CD4-positive, alpha-beta T cell treated with Interleukin-12 subunit alpha and Interleukin-12 subunit beta, for 1 hour (primary cell): ENCODE measurements at regions not wholly inside any gene's neighbourhood (a gene's known extent, or its start where the extent isn't known, plus 50 kb on each side); places are given as distances from the start of the nearest gene placed in this dataset.
A peak's percentile ranks its signal among the peaks of the same experiment; 100 is the strongest.
"Not testable (repeated sequence)": the region's sequence is repeated elsewhere in the genome, so short reads cannot be mapped to it uniquely, and the experiment has no call there.

Experiments
- DNase-seq: peaks from one replicate; pipeline ENCODE4 v3.0.0-alpha.2; 2020

DNA sequence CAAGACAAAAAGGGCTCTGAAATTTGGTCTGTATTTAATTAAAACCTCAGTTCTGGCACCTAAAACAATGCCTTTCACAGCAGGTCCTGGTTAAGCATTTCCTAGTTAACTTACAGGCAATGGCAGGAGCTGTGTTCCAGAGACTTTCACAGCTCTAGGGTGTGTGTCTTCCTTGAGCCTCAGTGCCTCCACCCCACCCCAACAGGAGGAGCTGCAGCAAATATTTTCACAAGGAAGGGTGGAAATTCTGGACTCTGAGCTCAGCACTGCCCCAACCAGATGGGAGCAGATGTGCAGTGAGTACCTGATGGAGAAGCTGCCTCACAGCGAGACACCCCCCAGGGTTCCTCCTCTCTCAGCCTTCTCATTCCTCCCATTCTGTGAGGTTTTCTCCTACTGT lies 106.3 kb upstream of the SPATA12 start:
- DNase-seq, result no peak

DNA sequence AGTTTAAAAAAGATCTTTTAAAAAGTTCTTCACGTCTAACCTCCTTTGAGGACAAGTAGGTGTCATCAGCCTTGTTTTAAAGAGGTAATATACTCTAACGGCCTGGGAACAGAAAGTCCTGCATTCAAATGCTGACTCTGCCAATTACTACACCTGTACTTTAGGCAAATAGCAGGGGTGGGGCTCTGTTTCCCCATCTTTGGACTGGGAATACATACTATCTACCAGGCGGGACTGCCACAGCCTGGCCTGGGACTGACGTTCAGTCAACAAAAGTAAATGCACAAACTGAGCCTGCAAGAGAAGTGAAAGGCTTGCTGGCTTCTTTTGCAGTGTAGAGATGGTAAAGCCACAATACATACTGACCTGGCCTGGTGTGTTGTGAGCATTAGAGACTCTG lies 107.6 kb upstream of the SPATA12 start:
- no peak for DNase-seq

DNA sequence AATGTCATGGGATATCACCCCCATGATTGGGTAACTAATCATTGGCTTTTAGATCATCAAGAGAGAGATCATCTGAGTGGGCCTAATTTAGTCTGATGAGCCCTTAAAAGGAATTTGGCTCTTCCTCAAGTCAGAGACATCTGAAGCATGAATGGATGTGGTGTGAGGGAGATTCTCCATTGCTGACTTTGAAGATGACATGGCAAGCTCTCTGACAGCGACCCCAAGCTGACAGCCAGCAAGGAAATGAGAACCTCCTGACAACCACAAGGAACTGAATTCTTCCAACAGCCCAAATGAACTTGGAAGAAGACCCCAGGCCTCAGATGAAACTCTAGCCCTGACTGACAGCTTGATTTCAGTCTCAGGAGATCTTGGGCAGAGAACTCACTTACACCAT lies 108.4 kb upstream of the SPATA12 start:
- DNase-seq, result no peak

DNA sequence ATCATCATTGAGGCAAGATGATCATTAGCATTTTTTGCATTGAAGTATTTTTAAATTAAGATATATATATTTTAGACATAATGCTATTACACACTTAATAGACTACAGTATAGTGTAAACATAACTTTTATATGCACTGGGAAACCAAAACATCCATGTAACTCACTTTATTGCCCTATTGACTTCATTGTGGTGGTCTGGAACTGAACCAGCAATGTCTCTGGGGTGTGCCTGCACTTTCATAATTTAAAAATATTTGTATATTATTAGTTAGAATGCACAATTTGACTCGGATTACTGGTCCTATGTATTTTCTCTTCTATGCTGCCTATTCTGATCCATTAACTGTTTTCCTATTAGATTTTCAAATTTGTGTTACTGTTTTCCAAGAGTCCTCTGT lies 109.1 kb upstream of the SPATA12 start:
- DNase-seq, result no peak

DNA sequence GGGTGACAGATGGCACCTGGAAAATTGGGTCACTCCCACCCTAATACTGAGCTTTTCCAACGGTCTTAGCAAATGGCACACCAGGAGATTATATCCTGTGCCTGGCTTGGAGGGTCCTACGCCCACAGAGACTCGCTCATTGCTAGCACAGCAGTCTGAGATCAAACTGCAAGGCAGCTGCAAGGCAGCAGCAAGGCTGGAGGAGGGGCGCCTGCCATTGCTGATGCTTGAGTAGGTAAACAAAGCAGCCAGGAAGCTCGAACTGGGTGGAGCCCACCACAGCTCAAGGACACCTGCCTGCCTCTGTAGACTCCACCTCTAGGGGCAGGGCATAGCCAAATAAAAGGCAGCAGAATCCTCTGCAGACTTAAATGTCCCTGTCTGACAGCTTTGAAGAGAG lies 115.1 kb upstream of the SPATA12 start:
- DNase-seq, result not testable (repeated sequence)

DNA sequence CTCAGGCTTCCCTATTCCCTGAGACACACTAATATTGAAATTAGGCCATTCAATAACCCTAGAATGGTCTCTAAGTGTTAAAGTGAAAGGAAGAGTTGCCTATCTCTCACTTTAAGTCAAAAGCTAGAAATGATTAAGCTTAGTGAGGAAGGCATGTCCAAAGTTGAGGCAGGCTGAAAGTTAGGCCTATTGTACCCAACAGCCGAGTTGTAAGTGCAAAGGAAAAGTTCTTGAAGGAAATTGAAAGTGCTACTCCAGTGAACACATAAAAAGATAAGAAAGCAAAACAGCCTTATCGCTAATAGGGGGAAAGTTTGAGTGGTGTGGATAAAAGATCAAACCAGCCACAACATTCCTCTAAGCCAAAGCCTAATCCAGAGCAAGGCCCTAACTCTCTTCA lies 117.9 kb upstream of the SPATA12 start:
- no peak for DNase-seq

DNA sequence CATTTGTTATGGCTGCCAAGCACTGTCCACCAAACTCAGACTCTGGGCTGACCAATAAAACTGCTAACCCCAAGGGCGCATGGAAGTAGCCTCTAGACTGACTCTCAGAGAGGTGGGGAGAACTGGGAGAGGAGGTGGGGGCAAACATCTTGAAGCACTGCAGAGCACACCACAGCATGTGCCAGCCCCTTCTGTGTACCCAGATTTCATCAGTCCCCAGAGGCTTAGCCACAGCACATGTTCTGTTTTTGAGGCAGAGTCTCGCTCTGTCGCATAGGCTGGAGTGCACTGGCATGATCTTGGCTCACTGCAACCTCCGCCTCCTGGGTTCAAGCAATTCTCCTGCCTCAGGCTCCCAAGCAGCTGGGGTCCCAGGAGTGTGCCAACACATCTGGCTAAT lies 119.5 kb upstream of the SPATA12 start:
- DNase-seq, result no peak

DNA sequence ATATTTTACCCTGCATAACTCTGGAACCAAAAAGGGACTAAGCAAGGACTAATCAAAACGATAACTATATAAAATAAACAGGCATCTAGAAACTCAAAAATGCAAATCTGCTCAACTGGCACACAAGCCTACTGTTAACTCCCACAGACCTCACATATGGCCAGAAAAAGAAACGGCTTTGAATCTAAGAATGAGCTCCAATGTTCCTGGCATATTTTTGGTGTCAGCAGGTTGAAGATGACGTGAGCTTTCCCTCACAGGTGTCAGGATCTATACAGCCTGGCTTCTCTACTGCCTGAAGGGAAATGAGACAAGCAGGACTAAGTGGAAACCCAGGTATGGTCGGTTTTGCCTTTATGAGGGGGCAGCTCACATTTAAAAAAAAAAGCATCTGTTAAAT lies 120.1 kb upstream of the SPATA12 start:
- DNase-seq, result no peak

DNA sequence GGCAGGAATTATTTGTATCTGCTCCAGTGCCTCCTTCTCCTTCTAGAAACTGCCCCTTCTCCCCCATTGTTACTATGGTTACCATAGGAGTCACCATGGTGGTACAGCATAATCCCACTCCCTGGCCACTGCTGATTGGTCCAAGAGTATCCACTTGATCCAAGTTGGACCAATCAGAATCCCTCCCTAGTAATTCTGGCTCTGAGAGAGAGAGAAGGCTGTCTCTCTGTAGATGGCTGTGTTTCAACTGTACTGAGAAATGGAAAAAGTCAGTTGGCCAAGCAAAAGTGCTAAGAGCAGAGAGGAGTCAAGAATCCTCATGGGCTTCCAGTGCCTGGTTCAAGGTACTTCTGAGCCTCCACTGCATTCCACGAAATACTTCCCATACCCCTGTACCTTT lies 120.6 kb upstream of the SPATA12 start:
- no peak for DNase-seq

DNA sequence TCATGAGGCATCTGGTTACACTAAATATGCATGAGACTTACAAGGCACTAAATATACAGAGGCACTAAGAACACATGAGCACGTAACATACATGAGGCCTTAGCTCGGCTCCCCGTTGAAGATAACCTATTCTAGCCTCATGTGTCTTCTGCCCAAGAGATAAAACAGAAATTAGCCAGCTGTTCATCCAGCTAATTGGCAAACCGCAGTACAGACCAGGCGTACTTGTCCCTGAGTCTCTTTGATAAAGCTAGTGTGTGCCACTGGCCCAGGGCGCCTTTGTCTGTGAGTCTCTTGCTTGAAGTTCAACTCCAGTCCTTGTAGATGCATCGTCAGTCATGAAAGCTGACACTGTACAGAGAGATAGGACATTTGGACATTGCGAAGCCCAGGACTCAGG lies 121.9 kb upstream of the SPATA12 start:
- no peak for DNase-seq

DNA sequence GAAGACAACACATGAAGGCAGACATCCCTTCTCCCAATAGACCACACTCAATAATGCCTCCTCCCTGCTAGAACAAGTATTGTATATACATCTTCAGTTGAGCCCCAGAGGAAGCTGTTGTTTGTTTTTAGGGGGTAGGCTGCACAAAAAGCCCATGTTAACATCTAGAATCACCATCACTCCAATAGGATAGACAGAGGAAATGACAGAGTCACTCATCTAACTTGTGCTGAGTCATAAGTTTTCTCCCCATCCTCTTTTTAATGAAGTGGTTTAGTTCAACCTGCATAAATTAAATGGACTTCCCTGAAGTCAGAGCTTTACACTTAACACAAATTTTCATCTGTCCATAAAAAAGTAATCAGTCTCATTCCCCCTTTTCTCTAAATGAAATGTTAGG lies 122.9 kb upstream of the SPATA12 start:
- DNase-seq, result no peak

DNA sequence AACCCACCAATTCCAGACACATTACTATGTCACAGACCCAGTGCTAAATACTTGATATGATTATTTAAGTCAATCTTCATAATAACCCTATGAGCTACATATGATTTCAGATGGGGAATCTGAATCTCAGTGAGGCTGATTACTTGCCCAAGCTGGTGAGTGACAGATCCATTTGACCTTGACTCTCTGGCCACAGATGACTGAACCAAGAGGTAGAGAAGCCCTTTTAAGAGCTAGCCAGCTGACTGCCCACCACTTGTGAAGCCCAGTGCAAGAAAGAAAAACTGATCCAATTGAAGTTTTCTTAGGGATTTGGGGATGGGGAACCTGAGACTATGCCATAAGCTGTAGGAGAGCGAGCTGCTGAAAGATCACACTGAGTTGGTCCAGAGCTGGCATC lies 124.7 kb upstream of the SPATA12 start:
- DNase-seq, result no peak

DNA sequence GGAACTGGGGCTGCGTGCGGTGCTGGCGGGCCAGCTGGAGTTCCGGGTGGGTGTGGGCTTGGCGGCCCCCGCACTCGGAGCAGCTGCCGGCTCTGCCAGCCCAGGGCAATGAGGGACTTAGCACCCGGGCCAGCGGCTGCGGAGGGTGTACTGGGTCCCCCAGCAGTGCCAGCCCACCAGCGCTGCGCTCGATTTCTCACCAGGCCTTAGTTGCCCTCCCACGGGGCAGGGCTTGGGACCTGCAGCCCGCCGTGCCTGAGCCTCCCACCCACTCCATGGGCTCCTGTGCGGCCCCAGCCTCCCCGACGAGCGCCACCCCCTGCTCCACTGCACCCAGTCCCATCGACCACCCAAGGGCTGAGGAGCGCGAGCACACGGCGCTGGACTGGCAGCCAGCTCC lies 126.0 kb upstream of the SPATA12 start:
- not testable (repeated sequence) for DNase-seq

DNA sequence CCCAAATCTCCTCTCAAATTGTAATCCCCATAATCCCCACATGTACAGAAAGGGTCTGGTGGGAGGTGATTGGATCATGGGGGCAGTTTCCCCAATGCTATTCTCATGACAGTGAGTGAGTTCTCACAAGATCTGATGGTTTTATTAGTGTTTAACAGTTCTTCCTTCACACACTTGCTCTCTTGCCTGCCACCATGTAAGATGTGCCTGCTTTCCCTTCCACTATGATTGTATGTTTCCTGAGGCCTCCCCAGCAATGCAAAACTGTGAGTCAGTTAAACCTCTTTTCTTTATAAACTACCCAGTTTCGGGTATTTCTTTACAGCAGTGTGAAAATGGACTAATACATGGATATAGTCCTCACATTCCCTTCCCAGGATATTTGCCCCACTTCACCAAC lies 126.7 kb upstream of the SPATA12 start:
- no peak for DNase-seq

DNA sequence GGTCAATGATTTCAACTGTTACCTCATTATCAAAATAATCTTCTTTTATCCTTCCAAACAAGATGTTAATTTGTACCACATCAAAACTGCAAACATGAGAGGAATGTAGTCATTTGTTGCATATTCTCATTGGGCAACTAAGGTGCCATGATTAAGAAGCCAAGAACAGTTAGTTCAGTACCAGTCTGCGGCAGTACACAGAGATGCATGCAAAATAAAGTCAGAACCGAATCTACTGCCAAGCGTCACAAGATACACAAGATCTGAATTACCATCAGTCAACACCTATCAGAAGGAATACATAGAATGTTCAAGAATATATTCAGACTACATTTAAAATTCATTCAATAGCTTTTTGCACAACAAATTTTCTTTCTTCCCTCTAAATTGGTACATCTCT lies 127.6 kb upstream of the SPATA12 start:
- DNase-seq, result no peak

DNA sequence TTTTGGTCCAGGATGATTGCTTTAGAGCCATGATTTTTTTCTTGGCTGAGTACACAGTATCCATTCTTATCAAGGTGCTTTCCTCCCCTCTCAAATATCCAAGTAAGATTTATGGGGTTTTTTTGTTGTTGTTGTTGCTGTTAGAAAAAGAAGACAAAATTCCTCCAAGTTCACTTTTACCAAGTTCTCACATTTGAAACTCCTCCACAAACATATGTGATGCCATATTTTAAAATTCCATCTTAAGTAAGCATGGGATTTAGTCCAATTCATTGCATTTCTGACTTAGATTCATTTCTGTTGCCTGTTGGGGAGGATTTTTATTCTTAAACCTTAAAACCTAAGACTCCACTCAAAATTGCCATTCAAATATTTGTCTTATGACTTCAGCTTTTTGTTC lies 128.6 kb upstream of the SPATA12 start:
- DNase-seq, result no peak

DNA sequence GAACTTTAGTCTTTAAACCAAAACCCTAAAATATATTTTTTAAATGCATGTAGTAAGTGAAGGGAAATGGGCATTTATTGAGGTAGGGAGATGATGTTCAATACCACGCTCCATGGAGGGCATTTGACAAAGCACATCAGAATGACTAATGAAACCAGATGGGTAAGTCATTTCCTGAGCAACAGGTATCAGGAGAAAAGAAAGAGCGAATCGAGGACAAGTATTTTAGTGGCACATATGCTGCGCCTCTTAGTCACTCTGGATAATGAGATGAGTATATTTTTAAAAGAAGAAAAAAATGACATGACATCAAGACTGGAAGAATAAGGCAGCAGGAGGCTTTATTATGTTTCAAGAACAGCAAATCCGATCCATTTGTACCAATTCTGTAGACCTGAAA lies 129.0 kb upstream of the ARHGEF3 start:
- DNase-seq, result peak; percentile 26

DNA sequence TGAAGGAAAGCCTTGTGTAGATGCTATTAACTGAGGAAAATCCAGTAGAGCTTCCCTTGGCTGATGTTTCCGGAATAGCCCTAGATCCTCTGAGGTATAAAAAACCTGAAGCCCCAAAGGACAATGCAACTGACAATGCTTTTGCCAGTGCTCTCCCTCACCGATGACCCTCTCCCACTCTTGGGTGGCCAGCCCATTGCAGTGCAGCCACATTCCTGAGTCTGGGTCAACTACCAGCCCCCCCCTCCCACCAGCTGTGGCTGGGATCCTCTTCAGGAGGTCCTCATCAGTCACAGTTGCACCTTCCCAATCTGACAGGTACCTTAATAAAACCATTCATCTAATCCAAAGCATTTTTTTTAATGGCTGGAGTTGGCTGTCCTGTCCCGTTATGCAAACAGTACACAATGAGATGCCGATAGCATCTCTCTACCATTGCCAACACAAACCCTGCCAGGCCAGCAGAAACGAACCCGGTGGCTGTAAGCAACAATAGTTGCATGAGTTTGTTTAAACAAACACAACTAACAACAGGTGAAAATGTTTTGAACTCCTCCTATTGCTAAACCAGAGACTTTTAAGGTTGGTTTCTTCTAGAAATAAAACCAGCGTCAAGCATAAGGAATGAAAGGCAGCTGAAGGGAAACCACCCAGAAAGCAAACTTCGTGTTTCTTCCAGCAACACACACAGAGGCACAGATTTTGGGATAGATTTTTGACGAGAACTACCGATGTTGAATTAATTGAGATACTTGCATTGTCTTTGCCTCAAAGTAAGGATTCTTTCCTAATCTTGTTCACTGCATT lies 128.3 kb upstream of the ARHGEF3 start:
- DNase-seq, result no peak

DNA sequence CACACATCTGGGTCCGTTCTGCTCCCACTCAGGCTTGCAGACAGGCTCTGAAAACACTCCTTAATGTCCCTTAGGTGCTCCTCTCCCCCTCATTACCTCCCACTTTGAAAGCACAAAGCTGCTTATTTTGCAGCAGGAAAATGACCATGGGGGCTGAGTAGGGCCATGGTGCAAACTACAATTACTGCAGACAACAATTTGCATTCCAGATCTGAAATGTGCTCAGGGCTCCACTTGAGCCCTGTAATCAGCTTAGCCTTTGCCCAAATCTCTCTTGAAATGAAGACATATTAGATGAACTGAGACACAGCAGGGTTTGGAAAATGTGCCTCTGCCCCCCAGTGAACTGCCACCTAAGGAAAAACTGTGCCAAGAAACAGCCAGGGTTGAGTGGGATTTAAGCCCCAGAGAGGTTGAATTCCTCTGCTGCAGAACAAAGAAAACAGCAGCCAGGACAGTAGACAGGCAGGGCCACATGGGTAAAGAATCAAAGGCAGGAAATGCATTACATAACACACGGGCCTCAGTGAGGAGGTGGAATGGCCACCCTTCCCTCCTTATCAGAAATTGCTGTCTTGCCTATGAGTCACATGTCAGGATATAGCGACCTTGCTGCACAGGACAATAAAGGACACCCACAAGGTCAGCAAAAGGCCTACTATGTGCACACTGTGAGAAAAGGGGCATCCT lies 126.8 kb upstream of the ARHGEF3 start:
- DNase-seq, result peak; percentile 65

DNA sequence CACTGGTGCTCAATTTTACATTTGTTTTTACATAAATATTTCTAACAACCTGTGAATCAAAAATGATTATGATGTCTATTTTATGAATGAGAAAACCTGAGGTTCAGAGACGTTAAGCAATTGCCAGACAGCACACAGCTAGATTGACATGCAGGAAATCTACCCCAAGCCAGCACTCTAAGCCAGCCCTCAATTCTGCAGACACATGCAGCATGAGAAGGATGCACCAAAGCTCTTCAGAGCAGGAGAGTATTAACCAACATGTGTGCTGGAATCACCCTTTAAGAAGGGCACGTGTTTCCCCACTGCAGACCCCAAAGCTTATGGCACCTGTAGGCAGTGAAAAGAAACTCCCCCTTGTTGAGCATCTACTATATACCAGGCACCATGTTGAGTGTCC lies 126.1 kb upstream of the ARHGEF3 start:
- DNase-seq, result no peak

DNA sequence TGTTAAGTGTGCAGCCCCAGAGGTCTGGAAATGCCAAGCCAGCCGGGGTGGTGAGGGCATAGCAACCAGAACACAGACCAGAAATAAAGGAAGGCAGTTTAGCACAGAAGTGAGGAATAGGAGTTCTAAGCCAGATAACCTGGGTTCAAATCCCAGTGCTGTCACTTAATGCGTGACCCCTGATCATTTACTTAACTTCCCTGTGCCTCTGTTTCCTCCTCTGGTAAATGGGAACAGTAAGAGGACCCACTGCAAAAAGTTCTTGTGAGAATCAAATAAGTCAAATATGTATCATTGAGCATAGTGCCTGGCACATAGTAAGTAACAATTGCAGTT lies 125.2 kb upstream of the ARHGEF3 start:
- DNase-seq, result no peak

DNA sequence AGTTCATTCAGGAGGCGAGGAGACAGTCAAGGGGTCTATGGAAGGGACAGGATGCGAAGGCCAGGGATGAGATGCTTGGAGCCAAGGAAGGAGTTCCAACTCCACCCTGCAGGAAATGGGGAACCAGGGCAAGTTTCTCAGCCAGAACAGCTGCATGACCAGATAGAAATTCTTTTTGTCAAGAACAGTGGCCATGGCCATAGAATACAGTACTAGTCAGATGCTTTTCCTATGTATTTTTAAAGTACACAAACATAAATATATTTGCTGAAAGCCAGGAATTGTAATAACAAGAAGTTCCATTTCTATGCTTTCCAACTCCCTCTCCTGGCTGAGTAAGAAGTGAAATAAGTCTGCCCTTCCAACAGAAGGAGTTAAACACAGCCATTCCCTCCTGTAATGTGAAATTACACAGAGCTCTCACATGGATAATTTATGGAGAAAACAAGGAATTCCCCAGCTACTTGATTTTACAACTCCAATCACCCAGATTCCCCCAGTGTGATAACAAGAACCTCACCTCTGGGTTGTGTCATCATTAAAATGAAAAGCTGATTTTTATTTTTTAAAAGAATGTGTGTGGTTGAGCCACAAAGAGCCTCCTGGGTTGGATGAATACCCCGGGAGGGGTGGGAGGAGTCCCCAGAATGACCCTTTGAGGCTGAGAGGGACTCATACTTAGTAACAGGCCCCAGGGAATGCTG lies 124.6 kb upstream of the ARHGEF3 start:
- no peak for DNase-seq

DNA sequence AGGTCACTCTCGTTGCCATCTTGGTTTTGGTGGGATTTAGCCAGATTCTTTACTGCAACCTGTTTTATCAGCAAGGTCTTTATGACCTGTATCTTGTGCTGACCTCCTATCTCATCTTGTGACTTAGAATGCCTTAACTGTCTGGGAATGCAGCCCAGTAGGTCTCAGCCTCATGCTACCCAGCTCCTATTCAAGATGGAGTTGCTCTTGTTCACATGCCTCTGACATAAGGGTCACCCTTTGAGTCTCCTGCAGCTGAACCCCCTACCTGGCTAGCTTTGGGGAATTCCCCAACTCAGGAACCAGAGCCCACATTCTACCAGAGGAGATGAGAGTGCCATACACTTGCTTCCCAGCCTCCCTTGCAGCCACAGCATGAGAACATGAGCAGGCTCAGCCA lies 123.0 kb upstream of the ARHGEF3 start:
- DNase-seq, result not testable (repeated sequence)

DNA sequence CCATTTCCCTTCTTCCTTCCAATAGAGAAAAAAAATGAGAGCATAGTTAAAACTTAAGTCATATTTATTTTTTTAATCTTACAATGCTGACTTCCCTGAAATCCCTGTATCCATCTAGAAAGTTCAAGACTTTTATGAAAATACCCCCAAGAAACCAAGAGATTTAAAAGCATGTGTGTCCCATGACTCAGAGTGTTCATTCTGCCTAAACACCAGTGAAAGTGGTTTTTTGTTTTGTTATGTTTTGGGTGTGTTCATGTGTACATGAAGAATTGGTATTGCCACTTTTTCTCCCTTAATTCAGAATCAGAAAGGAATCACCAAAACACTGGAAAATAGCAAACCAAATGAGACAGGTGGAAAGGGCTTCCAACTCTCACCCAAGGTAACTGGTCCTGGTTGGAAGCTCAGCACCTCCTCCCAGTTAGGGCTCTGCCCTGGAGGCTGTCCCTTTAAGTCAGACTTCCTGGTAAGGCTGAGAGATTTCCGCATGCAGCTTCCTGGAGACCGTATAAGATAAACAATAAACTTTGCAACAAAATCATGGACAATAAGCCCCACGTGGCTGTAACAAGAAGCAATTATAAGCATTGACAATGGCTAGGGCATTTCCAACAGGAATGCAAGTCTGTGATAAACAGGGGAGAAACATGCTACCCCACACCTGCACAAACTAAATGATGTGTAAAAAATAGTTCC lies 121.9 kb upstream of the ARHGEF3 start:
- DNase-seq, result peak; percentile 81
